ENCODE measurements at regions not wholly inside any gene's neighbourhood (a gene's known extent, or its start where the extent isn't known, plus 50 kb on each side); places are given as distances from the start of the nearest gene placed in this dataset.

- DNase-seq (ENCODE audit: low spot score): no peak
These were observed 52.8 kb downstream of the PPP1R2C start for GRCh38 chrX:42725196-42725595.

- no peak for DNase-seq (ENCODE audit: low spot score)
These were observed 57.8 kb downstream of the PPP1R2C start for GRCh38 chrX:42720209-42720608.

- DNase-seq (ENCODE audit: low spot score): no peak
These were observed 62.2 kb downstream of the PPP1R2C start for GRCh38 chrX:42715701-42716262.

- DNase-seq (ENCODE audit: low spot score): peak; percentile 79
These were observed 62.8 kb downstream of the PPP1R2C start for GRCh38 chrX:42714981-42715700.

GRCh38 chrX:42710452-42710851 lies 67.5 kb downstream of the PPP1R2C start:
- DNase-seq (ENCODE audit: low spot score): no peak

- no peak for DNase-seq (ENCODE audit: low spot score)
These were observed 69.7 kb downstream of the PPP1R2C start for GRCh38 chrX:42708222-42708621.

GRCh38 chrX:42707742-42708141 lies 70.2 kb downstream of the PPP1R2C start:
- DNase-seq (ENCODE audit: low spot score): no peak

- no peak for DNase-seq (ENCODE audit: low spot score)
These were observed 73.5 kb downstream of the PPP1R2C start for GRCh38 chrX:42704454-42704853.

- no peak for DNase-seq (ENCODE audit: low spot score)
These were observed 80.4 kb downstream of the PPP1R2C start for GRCh38 chrX:42697544-42697943.

- DNase-seq (ENCODE audit: low spot score): no peak
These were observed 81.3 kb downstream of the PPP1R2C start for GRCh38 chrX:42696536-42697124.

- no peak for DNase-seq (ENCODE audit: low spot score)
These were observed 82.1 kb downstream of the PPP1R2C start for GRCh38 chrX:42695800-42696358.

- DNase-seq (ENCODE audit: low spot score): no peak
These were observed 83.6 kb downstream of the PPP1R2C start for GRCh38 chrX:42694260-42694815.

GRCh38 chrX:42691196-42691595 lies 86.8 kb downstream of the PPP1R2C start:
- DNase-seq (ENCODE audit: low spot score): peak; percentile 69

GRCh38 chrX:42686706-42687105 lies 91.3 kb downstream of the PPP1R2C start:
- no peak for DNase-seq (ENCODE audit: low spot score)

- no peak for DNase-seq (ENCODE audit: low spot score)
These were observed 91.7 kb downstream of the PPP1R2C start for GRCh38 chrX:42686296-42686695.

- DNase-seq (ENCODE audit: low spot score): no peak
These were observed 93.9 kb downstream of the PPP1R2C start for GRCh38 chrX:42684065-42684464.

- DNase-seq (ENCODE audit: low spot score): peak; percentile 13
These were observed 97.3 kb downstream of the PPP1R2C start for GRCh38 chrX:42680666-42681065.

GRCh38 chrX:42678133-42678532 lies 99.8 kb downstream of the PPP1R2C start:
- DNase-seq (ENCODE audit: low spot score): no peak

GRCh38 chrX:42673301-42673810 lies 104.6 kb downstream of the PPP1R2C start:
- no peak for DNase-seq (ENCODE audit: low spot score)

GRCh38 chrX:42664680-42665079 lies 113.3 kb downstream of the PPP1R2C start:
- no peak for DNase-seq (ENCODE audit: low spot score)

- DNase-seq (ENCODE audit: low spot score): no peak
These were observed 149.5 kb downstream of the PPP1R2C start for GRCh38 chrX:42628471-42628870.

- no peak for DNase-seq (ENCODE audit: low spot score)
These were observed 150.1 kb downstream of the PPP1R2C start for GRCh38 chrX:42627891-42628290.

GRCh38 chrX:42624524-42624923 lies 153.4 kb downstream of the PPP1R2C start:
- no peak for DNase-seq (ENCODE audit: low spot score)

All from globus pallidus (tissue), 1 donor.